Spleen (tissue), 11 donors: ENCODE measurements at regions not wholly inside any gene's neighbourhood (a gene's known extent, or its start where the extent isn't known, plus 50 kb on each side); places are given as distances from the start of the nearest gene placed in this dataset.

Experiments used
- DNase-seq: peaks from one replicate; pipeline ENCODE4 v3.0.0-alpha.2; 2020
- H3K27ac ChIP-seq, 8 donors: fragments of 200-600 bp; sonication (generic) in 7 of 8; 1 replicate in 4 of 8; 2 replicates in 4 of 8; pipeline versions ENCODE4 v1.5.0 to v1.8.0; 2016 to 2021; ENCODE audit warnings: inconsistent platforms in 4 of 8, mild to moderate bottlenecking in 4 of 8, moderate library complexity in 1 of 8
- H3K27me3 ChIP-seq, 7 donors: fragments of 200-600 bp; sonication (generic) in 6 of 7; replicated peaks in 1 of 7; 1 replicate in 4 of 7; 2 replicates in 3 of 7; pipeline versions ENCODE4 v1.5.0 to v1.8.0; 2016 to 2021; ENCODE audit warnings: inconsistent platforms in 3 of 7, mild to moderate bottlenecking in 1 of 7
- H3K36me3 ChIP-seq, 6 donors: fragments of 200-600 bp; sonication (generic) in 5 of 6; 1 replicate in 4 of 6; 2 replicates in 2 of 6; pipeline versions ENCODE4 v1.5.0 to v1.8.0; 2016 to 2021; ENCODE audit warnings: inconsistent platforms in 2 of 6
- H3K4me1 ChIP-seq, 6 donors: fragments of 200-600 bp; sonication (generic) in 5 of 6; 1 replicate in 3 of 6; 2 replicates in 3 of 6; pipeline versions ENCODE4 v1.5.0 to v1.8.0; 2016 to 2021; ENCODE audit warnings: inconsistent platforms in 3 of 6
- H3K4me3 ChIP-seq, 8 donors: fragments of 200-600 bp; sonication (generic) in 7 of 8; 1 replicate in 4 of 8; 2 replicates in 4 of 8; pipeline versions ENCODE4 v1.5.0 to v1.8.0; 2016 to 2021; ENCODE audit warnings: inconsistent platforms in 4 of 8, mild to moderate bottlenecking in 4 of 8, moderate library complexity in 2 of 8
- H3K9me3 ChIP-seq, 8 donors: fragments of 200-600 bp; sonication (generic) in 7 of 8; 1 replicate in 4 of 8; 2 replicates in 4 of 8; pipeline versions ENCODE4 v1.5.0 to v1.8.0; 2016 to 2021; ENCODE audit warnings: inconsistent platforms in 4 of 8
- POLR2A ChIP-seq, 3 donors: fragments of 450-650 bp; IDR thresholded peaks; one replicate each; pipeline ENCODE4 v1.5.1; 2017; ENCODE audit warnings: antibody characterized with exemption in 3 of 3, mild to moderate bottlenecking in 1 of 3
- POLR2AphosphoS5 ChIP-seq, 3 donors: sonication (generic); formaldehyde crosslinking; IDR thresholded peaks; one replicate each; pipeline ENCODE4 v1.5.1; 2017; ENCODE audit warnings: antibody characterized with exemption in 3 of 3
- WGBS, 5 donors: extraction: QIAGEN DNeasy Blood & Tissue Kit in 3 of 5; methylation state at CpG; one replicate each; pipeline versions ENCODE4 v1.1.5 to v1.1.7; 2013 to 2018; 5-methylcytosine and 5-hydroxymethylcytosine counted together
- intact Hi-C: fragments of 100-400 bp; cut with DNase I; formaldehyde crosslinking; loops from one replicate; pipeline ENCODE4 v1.15.0; 2023; ENCODE audit warnings: low total_unique reads
- TF ChIP-seq, protein P1 (sequence below), 11 experiments: fragments of 200-600 bp in 7 of 11; fragments of 450-650 bp in 4 of 11; sonication (generic) in 4 of 11; IDR thresholded peaks in 8 of 11; conservative IDR thresholded peaks in 3 of 11; 1 replicate in 7 of 11; 2 replicates in 4 of 11; pipeline versions ENCODE4 v1.4.0 to v1.8.0; 2016 to 2021; ENCODE audit warnings: antibody characterized with exemption in 11 of 11, inconsistent platforms in 4 of 11, mild to moderate bottlenecking in 1 of 11
- donor health status: healthy with polysubstance abuse.
- donor health status: DM: no; HTN: no; CAD: no; lungs with moderate emphysema.
- donor health status: DM: no; HTN: no; CAD: no.
- donor health status: Bipolar disorder and iron deficiency.
- donor health status: healthy.
- donor health status: DM: no; HTN: no; CAD: no.
- donor health status: DM: yes; HTN: yes; CAD: no.

DNA sequence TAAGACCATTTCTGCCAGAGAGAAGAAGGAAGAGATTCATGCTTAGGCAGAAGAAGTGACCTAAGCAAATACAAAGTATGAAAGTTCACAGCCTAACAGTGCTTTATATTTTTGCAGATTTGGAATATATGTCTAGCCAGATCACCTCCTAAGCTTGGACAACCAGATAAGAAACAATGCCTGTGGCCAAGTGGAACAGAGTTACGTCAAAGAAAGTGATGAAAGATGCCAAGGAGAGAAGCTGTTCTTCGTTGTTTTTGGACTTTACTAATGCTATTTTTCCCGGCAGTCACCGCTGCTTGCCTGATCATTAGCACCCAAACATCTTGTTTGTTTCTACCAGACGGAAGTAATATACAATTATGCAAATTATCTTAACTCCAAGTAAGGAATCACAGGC, 489.2 kb upstream of the C1orf87 start:
- intact Hi-C loops, result no loop called here

DNA sequence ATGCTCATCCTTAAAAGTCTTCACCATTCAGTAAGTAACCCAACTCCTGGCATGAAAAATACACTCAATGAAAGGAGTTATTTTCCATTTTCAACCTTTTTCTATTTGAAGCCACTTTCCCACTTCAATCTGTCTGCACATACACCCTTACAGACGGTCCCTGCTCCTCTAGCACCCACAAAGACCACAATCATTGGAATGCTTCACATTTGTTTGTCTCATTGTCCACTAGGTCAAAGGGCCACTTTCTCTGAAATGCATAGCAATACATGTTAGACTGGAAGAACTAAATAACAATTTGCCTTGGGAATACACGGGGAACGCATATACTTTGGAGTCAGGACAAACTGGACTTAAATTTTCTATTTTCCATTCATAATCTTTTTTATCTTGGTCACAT, 487.1 kb upstream of the C1orf87 start:
- Histone ChIP-seq H3K4me1 (peaks cover 0 to 8% (median 0%) of the 10 kb centered on the region in 6 donors), H3K4me3 (no peak overlapping the region), H3K27me3 (no peaks in the 10 kb centered on the region), H3K27ac (no peak overlapping the region), H3K9me3 (peaks cover 0 to 4% (median 0%) of the 10 kb centered on the region in 8 donors), H3K36me3 (no peaks in the 10 kb centered on the region)
- DNase-seq, result no peak
- intact Hi-C loops, result no loop called here
- 91 to 96% (median 94%) methylated on average over 3 of the region's 3 CpGs for WGBS, 5 donors
- no peak for TF ChIP-seq POLR2AphosphoS5 (IDR thresholded peaks at IDR 0.05)
- TF ChIP-seq, protein P1, sequence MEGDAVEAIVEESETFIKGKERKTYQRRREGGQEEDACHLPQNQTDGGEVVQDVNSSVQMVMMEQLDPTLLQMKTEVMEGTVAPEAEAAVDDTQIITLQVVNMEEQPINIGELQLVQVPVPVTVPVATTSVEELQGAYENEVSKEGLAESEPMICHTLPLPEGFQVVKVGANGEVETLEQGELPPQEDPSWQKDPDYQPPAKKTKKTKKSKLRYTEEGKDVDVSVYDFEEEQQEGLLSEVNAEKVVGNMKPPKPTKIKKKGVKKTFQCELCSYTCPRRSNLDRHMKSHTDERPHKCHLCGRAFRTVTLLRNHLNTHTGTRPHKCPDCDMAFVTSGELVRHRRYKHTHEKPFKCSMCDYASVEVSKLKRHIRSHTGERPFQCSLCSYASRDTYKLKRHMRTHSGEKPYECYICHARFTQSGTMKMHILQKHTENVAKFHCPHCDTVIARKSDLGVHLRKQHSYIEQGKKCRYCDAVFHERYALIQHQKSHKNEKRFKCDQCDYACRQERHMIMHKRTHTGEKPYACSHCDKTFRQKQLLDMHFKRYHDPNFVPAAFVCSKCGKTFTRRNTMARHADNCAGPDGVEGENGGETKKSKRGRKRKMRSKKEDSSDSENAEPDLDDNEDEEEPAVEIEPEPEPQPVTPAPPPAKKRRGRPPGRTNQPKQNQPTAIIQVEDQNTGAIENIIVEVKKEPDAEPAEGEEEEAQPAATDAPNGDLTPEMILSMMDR (IDR thresholded peaks at IDR 0.05 in 8 of 11, conservative IDR thresholded peaks at IDR 0.05 in 3 of 11), result no peak
- no peak for TF ChIP-seq POLR2A (IDR thresholded peaks at IDR 0.05)

More for the DNA sequence above, 489.2 kb upstream of the C1orf87 start:
- Histone ChIP-seq H3K9me3 (no peaks in the 10 kb centered on the region), H3K36me3 (no peaks in the 10 kb centered on the region), H3K27ac (no peak overlapping the region), H3K27me3 (no peaks in the 10 kb centered on the region), H3K4me3 (no peak overlapping the region), H3K4me1 (peaks cover 0 to 8% (median 0%) of the 10 kb centered on the region in 6 donors)
- DNase-seq, result no peak
- 89 to 92% (median 91%) methylated on average over 5 of the region's 5 CpGs for WGBS, 5 donors
- TF ChIP-seq POLR2A (IDR thresholded peaks at IDR 0.05) (no peak), POLR2AphosphoS5 (IDR thresholded peaks at IDR 0.05) (no peak)
- TF ChIP-seq, protein P1 (IDR thresholded peaks at IDR 0.05 in 8 of 11, conservative IDR thresholded peaks at IDR 0.05 in 3 of 11), result no peak

DNA sequence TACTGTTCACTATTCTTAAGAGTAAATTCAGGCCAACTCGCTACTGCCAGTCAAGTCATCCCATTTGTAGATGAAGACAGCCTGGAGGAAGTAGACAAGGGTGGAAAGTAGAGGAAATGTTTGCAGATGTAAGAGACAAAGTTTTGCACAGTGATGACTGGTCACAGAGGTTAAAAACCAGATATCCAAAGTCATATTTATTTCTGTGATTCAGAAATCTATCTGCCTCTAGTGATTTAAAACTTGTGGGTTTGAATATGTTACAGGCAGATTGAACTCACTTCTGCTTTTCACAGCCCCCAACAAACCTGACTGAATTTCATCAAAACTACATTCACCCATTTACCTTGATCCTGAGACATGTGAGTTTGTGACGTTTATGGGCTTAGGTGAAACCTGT, 484.7 kb upstream of the C1orf87 start:
- H3K4me3 ChIP-seq, result no peak overlapping the region
- H3K36me3 ChIP-seq, result no peaks in the 10 kb centered on the region
- WGBS, 5 donors, result 24 to 45% (median 35%) methylated on average over 2 of the region's 2 CpGs
- no peaks in the 10 kb centered on the region for H3K4me1 ChIP-seq
- DNase-seq, result no peak
- no peaks in the 10 kb centered on the region for H3K27me3 ChIP-seq
- H3K9me3 ChIP-seq, result peaks cover 0 to 4% (median 0%) of the 10 kb centered on the region in 8 donors
- intact Hi-C loops, result no loop called here
- no peak overlapping the region for H3K27ac ChIP-seq
- TF ChIP-seq POLR2AphosphoS5 (IDR thresholded peaks at IDR 0.05) (no peak), POLR2A (IDR thresholded peaks at IDR 0.05) (no peak)
- TF ChIP-seq, protein P1 (IDR thresholded peaks at IDR 0.05 in 8 of 11, conservative IDR thresholded peaks at IDR 0.05 in 3 of 11), result no peak

DNA sequence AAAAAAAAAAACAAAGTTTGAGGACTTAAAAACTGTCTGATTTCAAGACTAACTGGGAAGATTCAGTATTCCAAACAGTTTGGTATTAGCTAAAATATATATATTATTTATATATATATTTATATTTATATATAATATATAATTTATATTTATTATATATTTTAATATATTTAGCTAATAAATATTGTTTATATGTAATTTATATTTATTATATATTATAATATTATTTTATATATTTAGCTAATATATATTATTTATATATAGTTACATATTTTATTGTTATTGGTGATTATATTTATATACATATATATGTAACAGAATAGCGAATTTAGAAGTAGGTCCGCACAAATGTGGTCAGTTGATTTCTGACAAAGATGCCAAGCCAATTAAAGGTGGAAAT, 480.2 kb upstream of the C1orf87 start:
- Histone ChIP-seq H3K27me3 (no peaks in the 10 kb centered on the region), H3K27ac (no peak overlapping the region), H3K9me3 (peaks cover 0 to 4% (median 0%) of the 10 kb centered on the region in 8 donors), H3K4me1 (no peaks in the 10 kb centered on the region), H3K36me3 (no peaks in the 10 kb centered on the region), H3K4me3 (no peak overlapping the region)
- intact Hi-C loops, result no loop called here
- DNase-seq, result no peak
- TF ChIP-seq POLR2A (IDR thresholded peaks at IDR 0.05) (no peak), POLR2AphosphoS5 (IDR thresholded peaks at IDR 0.05) (no peak)
- TF ChIP-seq, protein P1 (IDR thresholded peaks at IDR 0.05 in 8 of 11, conservative IDR thresholded peaks at IDR 0.05 in 3 of 11), result no peak
- WGBS, 5 donors, result 94 to 98% (median 95%) methylated on average over 2 of the region's 2 CpGs
